GM19372 (cell line): ENCODE measurements at regions not wholly inside any gene's neighbourhood (a gene's known extent, or its start where the extent isn't known, plus 50 kb on each side); places are given as distances from the start of the nearest gene placed in this dataset.

Source experiments
- ATAC-seq: cut with Tn5 transposase; IDR thresholded peaks from one replicate; pipeline ENCODE4 v1.9.1; 2021; ENCODE audit warnings: mild to moderate bottlenecking, low read depth, moderate library complexity; ENCODE audit not compliant: unreplicated experiment

GRCh38 chr5:35325836-35326235 lies 95.5 kb upstream of the PRLR start:
- no peak for ATAC-seq

GRCh38 chr5:35324679-35325078 lies 94.4 kb upstream of the PRLR start:
- no peak for ATAC-seq

GRCh38 chr5:35324201-35324600 lies 93.9 kb upstream of the PRLR start:
- no peak for ATAC-seq

GRCh38 chr5:35320029-35320428 lies 89.7 kb upstream of the PRLR start:
- ATAC-seq: peak; percentile 12

- ATAC-seq: peak; percentile 94
Measured at GRCh38 chr5:35319333-35320002, 89.2 kb upstream of the PRLR start.

- ATAC-seq: no peak
Measured at GRCh38 chr5:35317586-35317985, 87.3 kb upstream of the PRLR start.

GRCh38 chr5:35316611-35317274 lies 86.5 kb upstream of the PRLR start:
- ATAC-seq: no peak

- no peak for ATAC-seq
Measured at GRCh38 chr5:35313291-35313690, 83.0 kb upstream of the PRLR start.

GRCh38 chr5:35312267-35312666 lies 82.0 kb upstream of the PRLR start:
- no peak for ATAC-seq

- no peak for ATAC-seq
Measured at GRCh38 chr5:35309365-35310130, 79.3 kb upstream of the PRLR start.

GRCh38 chr5:35308421-35308820 lies 78.1 kb upstream of the PRLR start:
- ATAC-seq: no peak

- ATAC-seq: no peak
Measured at GRCh38 chr5:35306716-35307365, 76.6 kb upstream of the PRLR start.

GRCh38 chr5:35305336-35306020 lies 75.2 kb upstream of the PRLR start:
- no peak for ATAC-seq

GRCh38 chr5:35304291-35304690 lies 74.0 kb upstream of the PRLR start:
- no peak for ATAC-seq

- ATAC-seq: peak; percentile 44
Measured at GRCh38 chr5:35303152-35303551, 72.9 kb upstream of the PRLR start.

GRCh38 chr5:35302544-35302943 lies 72.3 kb upstream of the PRLR start:
- peak; percentile 89 for ATAC-seq

- ATAC-seq: no peak
Measured at GRCh38 chr5:35297755-35298154, 67.5 kb upstream of the PRLR start.

GRCh38 chr5:35294976-35295375 lies 64.7 kb upstream of the PRLR start:
- ATAC-seq: no peak

GRCh38 chr5:35294017-35294416 lies 63.7 kb upstream of the PRLR start:
- ATAC-seq: no peak

- no peak for ATAC-seq
Measured at GRCh38 chr5:35285435-35285834, 55.1 kb upstream of the PRLR start.

- no peak for ATAC-seq
Measured at GRCh38 chr5:35285011-35285410, 54.7 kb upstream of the PRLR start.
